Colonic mucosa (tissue), 4 donors: ENCODE measurements at regions not wholly inside any gene's neighbourhood (a gene's known extent, or its start where the extent isn't known, plus 50 kb on each side); places are given as distances from the start of the nearest gene placed in this dataset.

ENCODE experiments used
- DNase-seq: peaks from one replicate; pipeline ENCODE4 v3.0.0-alpha.2; 2020
- H3K27ac ChIP-seq: fragments of 200-600 bp; one replicate; pipeline ENCODE4 v1.8.0; 2021
- H3K27me3 ChIP-seq: fragments of 200-600 bp; one replicate; pipeline ENCODE4 v1.8.0; 2021
- H3K36me3 ChIP-seq: fragments of 200-600 bp; one replicate; pipeline ENCODE4 v1.8.0; 2021
- H3K4me1 ChIP-seq: fragments of 200-600 bp; one replicate; pipeline ENCODE4 v1.8.0; 2021; ENCODE audit warnings: mild to moderate bottlenecking
- H3K4me3 ChIP-seq: fragments of 200-600 bp; one replicate; pipeline ENCODE4 v1.8.0; 2021
- H3K9ac ChIP-seq, 2 donors: one replicate each; pipeline ENCODE4 v1.7.0; 2013; ENCODE audit warnings: control low read depth in 2 of 2, low read depth in 2 of 2, low read length in 2 of 2
- H3K9me3 ChIP-seq: fragments of 200-600 bp; one replicate; pipeline ENCODE4 v1.8.0; 2021
- CTCF ChIP-seq: fragments of 200-600 bp; IDR thresholded peaks from one replicate; pipeline ENCODE4 v1.8.0; 2022; ENCODE audit warnings: antibody characterized with exemption, mild to moderate bottlenecking
- intact Hi-C: fragments of 100-400 bp; cut with DNase I; formaldehyde crosslinking; loops from one replicate; pipeline ENCODE4 v1.14.1; 2022
- donor health status: healthy.
- donor health status: DM: no; HTN: no; CAD: no.
- donor health status: DM: no; HTN: no; CAD: no.

GRCh38 chr21:40936178-40936577, 89.2 kb upstream of the DSCAM start:
- H3K27ac ChIP-seq, result no peak overlapping the region
- no peak for TF ChIP-seq CTCF
- intact Hi-C loops, result no loop called here
- no peaks in the 10 kb centered on the region for H3K36me3 ChIP-seq
- H3K9ac ChIP-seq, result no peak overlapping the region
- no peak overlapping the region for H3K4me3 ChIP-seq
- DNase-seq, result no peak
- H3K27me3 ChIP-seq, result no peaks in the 10 kb centered on the region
- no peaks in the 10 kb centered on the region for H3K9me3 ChIP-seq
- no peaks in the 10 kb centered on the region for H3K4me1 ChIP-seq

- Histone ChIP-seq H3K9ac (no peak overlapping the region), H3K27me3 (no peaks in the 10 kb centered on the region), H3K4me1 (no peaks in the 10 kb centered on the region), H3K36me3 (no peaks in the 10 kb centered on the region), H3K4me3 (no peak overlapping the region), H3K9me3 (no peaks in the 10 kb centered on the region), H3K27ac (no peak overlapping the region)
- no peak for DNase-seq
- intact Hi-C loops, result no loop called here
- no peak for TF ChIP-seq CTCF
Measured at GRCh38 chr21:40936771-40937261, 89.9 kb upstream of the DSCAM start.

GRCh38 chr21:40938078-40938477, 91.1 kb upstream of the DSCAM start:
- intact Hi-C loops, result no loop called here
- Histone ChIP-seq H3K27ac (no peak overlapping the region), H3K9me3 (no peaks in the 10 kb centered on the region), H3K9ac (no peak overlapping the region), H3K4me1 (no peaks in the 10 kb centered on the region), H3K36me3 (no peaks in the 10 kb centered on the region), H3K27me3 (no peaks in the 10 kb centered on the region), H3K4me3 (no peak overlapping the region)
- no peak for TF ChIP-seq CTCF
- DNase-seq, result no peak

- Histone ChIP-seq H3K4me1 (no peaks in the 10 kb centered on the region), H3K27ac (no peak overlapping the region), H3K9me3 (no peaks in the 10 kb centered on the region), H3K36me3 (no peaks in the 10 kb centered on the region), H3K4me3 (no peak overlapping the region), H3K9ac (no peak overlapping the region), H3K27me3 (no peaks in the 10 kb centered on the region)
- DNase-seq, result no peak
- intact Hi-C loops, result no loop called here
- TF ChIP-seq CTCF, result no peak
Measured at GRCh38 chr21:40938611-40939010, 91.7 kb upstream of the DSCAM start.

- no peak overlapping the region for H3K9ac ChIP-seq
- no peaks in the 10 kb centered on the region for H3K4me1 ChIP-seq
- H3K9me3 ChIP-seq, result no peaks in the 10 kb centered on the region
- H3K27ac ChIP-seq, result no peak overlapping the region
- no peaks in the 10 kb centered on the region for H3K27me3 ChIP-seq
- no peak for TF ChIP-seq CTCF
- no peak for DNase-seq
- H3K36me3 ChIP-seq, result no peaks in the 10 kb centered on the region
- H3K4me3 ChIP-seq, result no peak overlapping the region
- intact Hi-C loops, result no loop called here
Measured at GRCh38 chr21:40947713-40948112, 100.8 kb upstream of the DSCAM start.

- Histone ChIP-seq H3K4me1 (no peaks in the 10 kb centered on the region), H3K4me3 (no peak overlapping the region), H3K9ac (no peak overlapping the region), H3K27me3 (no peaks in the 10 kb centered on the region), H3K36me3 (no peaks in the 10 kb centered on the region), H3K27ac (no peak overlapping the region), H3K9me3 (no peaks in the 10 kb centered on the region)
- DNase-seq, result no peak
- intact Hi-C loops, result no loop called here
- TF ChIP-seq CTCF, result no peak
Measured at GRCh38 chr21:40950970-40951369, 104.0 kb upstream of the DSCAM start.
